HL-60 (cell line): ENCODE measurements at regions not wholly inside any gene's neighbourhood (a gene's known extent, or its start where the extent isn't known, plus 50 kb on each side); places are given as distances from the start of the nearest gene placed in this dataset.

Experiments used
- SPI1 ChIP-seq: IDR thresholded peaks from 2 replicates; pipeline ENCODE4 v1.6.1; 2012; ENCODE audit warnings: low read depth, mild to moderate bottlenecking, borderline replicate concordance
- TF ChIP-seq, protein P1 (sequence below): IDR thresholded peaks from one replicate; pipeline ENCODE4 v1.5.1; 2011; ENCODE audit warnings: low read length, control low read depth, inconsistent platforms; ENCODE audit not compliant: insufficient read depth

DNA sequence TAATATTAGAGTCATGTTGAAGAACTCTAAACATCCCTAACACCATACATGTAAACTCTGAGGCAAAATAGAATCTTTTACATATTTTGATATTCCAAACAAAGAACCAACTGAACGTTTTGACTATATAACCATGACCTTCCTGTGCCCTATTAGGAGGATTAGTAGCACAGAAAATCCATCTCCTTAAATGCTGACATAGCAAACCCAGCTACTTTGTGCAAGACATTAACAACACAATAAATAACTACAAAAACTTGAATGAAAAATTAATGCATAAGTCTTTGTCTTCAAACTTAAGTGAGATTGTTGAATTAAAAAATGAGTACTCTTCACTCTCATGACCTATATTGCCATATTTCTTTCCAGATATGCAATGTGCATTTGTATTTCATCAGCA lies 450.0 kb upstream of the PDZRN3 start:
- TF ChIP-seq, protein P1, sequence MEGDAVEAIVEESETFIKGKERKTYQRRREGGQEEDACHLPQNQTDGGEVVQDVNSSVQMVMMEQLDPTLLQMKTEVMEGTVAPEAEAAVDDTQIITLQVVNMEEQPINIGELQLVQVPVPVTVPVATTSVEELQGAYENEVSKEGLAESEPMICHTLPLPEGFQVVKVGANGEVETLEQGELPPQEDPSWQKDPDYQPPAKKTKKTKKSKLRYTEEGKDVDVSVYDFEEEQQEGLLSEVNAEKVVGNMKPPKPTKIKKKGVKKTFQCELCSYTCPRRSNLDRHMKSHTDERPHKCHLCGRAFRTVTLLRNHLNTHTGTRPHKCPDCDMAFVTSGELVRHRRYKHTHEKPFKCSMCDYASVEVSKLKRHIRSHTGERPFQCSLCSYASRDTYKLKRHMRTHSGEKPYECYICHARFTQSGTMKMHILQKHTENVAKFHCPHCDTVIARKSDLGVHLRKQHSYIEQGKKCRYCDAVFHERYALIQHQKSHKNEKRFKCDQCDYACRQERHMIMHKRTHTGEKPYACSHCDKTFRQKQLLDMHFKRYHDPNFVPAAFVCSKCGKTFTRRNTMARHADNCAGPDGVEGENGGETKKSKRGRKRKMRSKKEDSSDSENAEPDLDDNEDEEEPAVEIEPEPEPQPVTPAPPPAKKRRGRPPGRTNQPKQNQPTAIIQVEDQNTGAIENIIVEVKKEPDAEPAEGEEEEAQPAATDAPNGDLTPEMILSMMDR: no peak
- no peak for TF ChIP-seq SPI1
